ENCODE measurements at regions not wholly inside any gene's neighbourhood (a gene's known extent, or its start where the extent isn't known, plus 50 kb on each side); places are given as distances from the start of the nearest gene placed in this dataset.
"Not testable (repeated sequence)": the region's sequence is repeated elsewhere in the genome, so short reads cannot be mapped to it uniquely, and the experiment has no call there.

- 45 to 69% methylated on average over 1 of the region's 1 CpG for WGBS, 2 donors
- Histone ChIP-seq H3K4me1 (no peaks in the 10 kb centered on the region), H3K27ac (no peak overlapping the region), H3K4me3 (no peak overlapping the region), H3K27me3 (no peaks in the 10 kb centered on the region), H3K9me3 (no peaks in the 10 kb centered on the region), H3K36me3 (no peaks in the 10 kb centered on the region)
- DNase-seq (no peak), FAIRE-seq (no peak), ATAC-seq (no peak)
- intact Hi-C loops (cut with DNase I), result no loop called here
- no peak for TF ChIP-seq CTCF (IDR thresholded peaks at IDR 0.05)
Measured at GRCh38 chr3:145290010-145290409, 871.0 kb downstream of the PLOD2 start.

- 21 to 55% methylated on average over 1 of the region's 1 CpG for WGBS, 2 donors
- DNase-seq (no peak), ATAC-seq (no peak), FAIRE-seq (no peak)
- Histone ChIP-seq H3K36me3 (no peaks in the 10 kb centered on the region), H3K27ac (no peak overlapping the region), H3K4me3 (no peak overlapping the region), H3K4me1 (no peaks in the 10 kb centered on the region), H3K27me3 (no peaks in the 10 kb centered on the region), H3K9me3 (no peaks in the 10 kb centered on the region)
- TF ChIP-seq CTCF (IDR thresholded peaks at IDR 0.05), result no peak
- intact Hi-C loops (cut with DNase I), result no loop called here
Measured at GRCh38 chr3:145294572-145294971, 866.4 kb downstream of the PLOD2 start.

- ATAC-seq, result no peak
- intact Hi-C loops (cut with DNase I), result no loop called here
- Histone ChIP-seq H3K4me3 (no peak overlapping the region), H3K4me1 (no peaks in the 10 kb centered on the region), H3K36me3 (no peaks in the 10 kb centered on the region), H3K27me3 (no peaks in the 10 kb centered on the region), H3K27ac (no peak overlapping the region), H3K9me3 (no peaks in the 10 kb centered on the region)
- no peak for FAIRE-seq
- TF ChIP-seq CTCF (IDR thresholded peaks at IDR 0.05), result no peak
- DNase-seq, result no peak
Measured at GRCh38 chr3:145307272-145307671, 853.7 kb downstream of the PLOD2 start.

GRCh38 chr3:145313751-145314150, 847.2 kb downstream of the PLOD2 start:
- Histone ChIP-seq H3K9me3 (no peaks in the 10 kb centered on the region), H3K36me3 (no peaks in the 10 kb centered on the region), H3K4me1 (no peaks in the 10 kb centered on the region), H3K27ac (no peak overlapping the region), H3K4me3 (no peak overlapping the region), H3K27me3 (no peaks in the 10 kb centered on the region)
- ATAC-seq (no peak), DNase-seq (no peak), FAIRE-seq (no peak)
- no peak for TF ChIP-seq CTCF (IDR thresholded peaks at IDR 0.05)
- WGBS, 2 donors, result 78 to 84% methylated on average over 2 of the region's 2 CpGs
- intact Hi-C loops (cut with DNase I), result no loop called here

GRCh38 chr3:145316253-145316652, 844.7 kb downstream of the PLOD2 start:
- DNase-seq; H3K9me3 ChIP-seq; FAIRE-seq; intact Hi-C loops (cut with DNase I); ATAC-seq; H3K36me3 ChIP-seq; H3K27ac ChIP-seq; H3K4me3 ChIP-seq; H3K4me1 ChIP-seq; H3K27me3 ChIP-seq: not testable (repeated sequence)
- WGBS, 2 donors, result 28 to 35% methylated on average over 4 of the region's 4 CpGs

- ATAC-seq (no peak), FAIRE-seq (no peak), DNase-seq (no peak)
- WGBS, 2 donors, result 20 to 26% methylated on average over 1 of the region's 1 CpG
- Histone ChIP-seq H3K9me3 (no peaks in the 10 kb centered on the region), H3K4me1 (no peaks in the 10 kb centered on the region), H3K4me3 (no peak overlapping the region), H3K27me3 (no peaks in the 10 kb centered on the region), H3K27ac (no peak overlapping the region), H3K36me3 (no peaks in the 10 kb centered on the region)
- intact Hi-C loops (cut with DNase I), result no loop called here
- TF ChIP-seq CTCF (IDR thresholded peaks at IDR 0.05), result no peak
Measured at GRCh38 chr3:145326666-145327065, 834.3 kb downstream of the PLOD2 start.

- ATAC-seq; H3K27me3 ChIP-seq; H3K36me3 ChIP-seq; FAIRE-seq; H3K27ac ChIP-seq; H3K4me1 ChIP-seq; intact Hi-C loops (cut with DNase I); H3K9me3 ChIP-seq; H3K4me3 ChIP-seq: not testable (repeated sequence)
- WGBS, 2 donors, result 86 to 96% methylated on average over 23 to 31 of the region's 31 CpGs
- peak in 3 of 6 donors; percentile 20 to 61 (median 48) for DNase-seq
Measured at GRCh38 chr3:145333427-145333826, 827.6 kb downstream of the PLOD2 start.
